HepG2 (cell line): ENCODE measurements at regions not wholly inside any gene's neighbourhood (a gene's known extent, or its start where the extent isn't known, plus 50 kb on each side); places are given as distances from the start of the nearest gene placed in this dataset.

Experiments
- ATAC-seq: fragments of 200-7000 bp; cut with Tn5 transposase; 3 replicates; pipeline ENCODE4 v1.9.1; 2020; ENCODE audit warnings: mild to moderate bottlenecking, moderate library complexity
- BruUV-seq: library from RNA; stranded (reverse); fragments of 400-500 nt; replicated peaks from 2 replicates; lab custom pipeline; 2021; lab: Mats Ljungman, UMichigan
- CTCF ChIA-PET: fragments of 300-600 bp; formaldehyde crosslinking; extraction: SDS; loops from one replicate; lab custom pipeline; 2021; ENCODE audit warnings: low total read pairs, inconsistent platforms, low intra/inter-chr PET ratio; lab: Yijun Ruan, JAX
- POLR2A ChIA-PET: fragments of 350-600 bp; sonication (Branson Sonifier 250); formaldehyde crosslinking; loops from one replicate; lab custom pipeline; 2020; ENCODE audit warnings: antibody characterized with exemption, inconsistent platforms; lab: Yijun Ruan, JAX
- DNase-seq: peaks from one replicate; pipeline ENCODE4 v3.0.0-alpha.2; 2015; ENCODE audit warnings: low spot score
- FAIRE-seq: peaks from 3 replicates; lab custom pipeline; 2011; peaks lifted over from hg19 to GRCh38; lab: Jason Lieb, UNC
- H2AFZ ChIP-seq: one replicate; pipeline ENCODE4 v1.6.1; 2011; ENCODE audit warnings: low read length, inconsistent platforms
- H3K27ac ChIP-seq: fragments of 300-600 bp; 3 replicates; pipeline ENCODE4 v1.8.0; 2011; ENCODE audit warnings: mixed run types, mild to moderate bottlenecking, mixed read lengths, low read length, inconsistent platforms; ENCODE audit not compliant: insufficient read depth; ENCODE audit errors: extremely low read length
- H3K27me3 ChIP-seq, 2 experiments: fragments of 200-600 bp in 1 of 2; 2 replicates in 1 of 2; 3 replicates in 1 of 2; pipeline versions ENCODE4 v1.6.0 to v1.8.0; 2011; ENCODE audit warnings: low read length in 2 of 2, mild to moderate bottlenecking in 2 of 2, moderate library complexity in 2 of 2, inconsistent platforms in 1 of 2; ENCODE audit not compliant: insufficient read depth in 2 of 2, control insufficient read depth in 1 of 2
- H3K36me3 ChIP-seq, 2 experiments: fragments of 200-600 bp in 1 of 2; replicated peaks in 1 of 2; 2 replicates in 1 of 2; 3 replicates in 1 of 2; pipeline versions ENCODE4 v1.5.1 to v1.8.0; 2011; ENCODE audit warnings: low read length in 2 of 2, inconsistent platforms in 1 of 2; ENCODE audit not compliant: insufficient read depth in 2 of 2, control insufficient read depth in 1 of 2
- H3K4me1 ChIP-seq: 2 replicates; pipeline ENCODE4 v1.5.1; 2012; ENCODE audit warnings: low read length, inconsistent platforms; ENCODE audit not compliant: insufficient read depth
- H3K4me2 ChIP-seq: 2 replicates; pipeline ENCODE4 v1.6.0; 2011; ENCODE audit warnings: low read depth, low read length, inconsistent platforms
- H3K4me3 ChIP-seq, 3 experiments: fragments of 200-600 bp in 1 of 3; sonication (generic), shearing (Covaris generic) in 1 of 3; replicated peaks in 1 of 3; 2 replicates each; pipeline ENCODE4 v1.5.1; 2011 to 2016; ENCODE audit warnings: low read length in 3 of 3, inconsistent platforms in 2 of 3, low read depth in 2 of 3, mild to moderate bottlenecking in 2 of 3, control low read depth in 1 of 3, mixed read lengths in 1 of 3; ENCODE audit not compliant: insufficient read depth in 1 of 3
- H3K79me2 ChIP-seq: one replicate; pipeline ENCODE4 v1.6.1; 2011; ENCODE audit warnings: low read length, inconsistent platforms; ENCODE audit not compliant: insufficient read depth
- H3K9ac ChIP-seq: 2 replicates; pipeline ENCODE4 v1.6.0; 2011; ENCODE audit warnings: mild to moderate bottlenecking, low read depth, low read length, inconsistent platforms; ENCODE audit not compliant: insufficient read depth
- H3K9me3 ChIP-seq: 2 replicates; pipeline ENCODE4 v1.5.1; 2012; ENCODE audit warnings: mild to moderate bottlenecking, low read length
- H4K20me1 ChIP-seq: 2 replicates; pipeline ENCODE4 v1.6.0; 2011; ENCODE audit warnings: inconsistent platforms, mild to moderate bottlenecking, low read length, moderate library complexity; ENCODE audit not compliant: insufficient read depth
- ATAD3A ChIP-seq: sonication (generic); formaldehyde crosslinking; IDR thresholded peaks from 2 replicates; pipeline ENCODE4 v1.4.0; 2020; ENCODE audit warnings: missing genetic modification reagents
- BCL3 ChIP-seq: sonication (generic); formaldehyde crosslinking; IDR thresholded peaks from 2 replicates; pipeline ENCODE4 v1.5.1; 2020; ENCODE audit warnings: mild to moderate bottlenecking, missing genetic modification reagents, moderate library complexity
- HMGXB3 ChIP-seq: sonication (generic); formaldehyde crosslinking; IDR thresholded peaks from 2 replicates; pipeline ENCODE4 v1.4.0; 2020; ENCODE audit warnings: missing genetic modification reagents, borderline replicate concordance
- SMARCE1 ChIP-seq: fragments of 450-650 bp; IDR thresholded peaks from 2 replicates; pipeline ENCODE4 v1.6.1; 2017; ENCODE audit warnings: borderline replicate concordance
- U2AF1 ChIP-seq: fragments of 200-400 bp; formaldehyde crosslinking; optimal IDR thresholded peaks from 2 replicates; pipeline ENCODE3; 2017; ENCODE audit warnings: mild to moderate bottlenecking, low read depth, low read length
- ZMYM3 ChIP-seq: sonication (generic); formaldehyde crosslinking; IDR thresholded peaks from 2 replicates; pipeline ENCODE4 v1.5.1; 2020; ENCODE audit warnings: mild to moderate bottlenecking, missing genetic modification reagents
- ZNF558 ChIP-seq: sonication (generic); formaldehyde crosslinking; IDR thresholded peaks from 2 replicates; pipeline ENCODE4 v1.9.0; 2022; ENCODE audit warnings: mild to moderate bottlenecking, missing genetic modification reagents, borderline replicate concordance
- WGBS: methylation state at CpG from one replicate; pipeline ENCODE4 v1.1.6; 2017; ENCODE audit warnings: low lambda C conversion rate; 5-methylcytosine and 5-hydroxymethylcytosine counted together
- in situ Hi-C: cut with HindIII; loops from 2 replicates; pipeline ENCODE4 v1.10.0; 2017; ENCODE audit warnings: low pct_unique_long_range_greater_than_20kb; ENCODE audit not compliant: extremely low pct_ligation_motif_present
- intact Hi-C: fragments of 100-400 bp; cut with micrococcal nuclease; formaldehyde crosslinking; loops from one replicate; pipeline ENCODE4 v1.10.0; 2022; ENCODE audit not compliant: unreplicated experiment

GRCh38 chr6:21524201-21524600, 69.3 kb upstream of the SOX4 start (continued):
- TF ChIP-seq ZMYM3 (CRISPR knock-in tag), result no peak

GRCh38 chr6:21526974-21527373, 66.6 kb upstream of the SOX4 start:
- in situ Hi-C loops, result no loop called here
- WGBS, result 13% methylated on average over 1 of the region's 1 CpG
- ChIA-PET CTCF (no interaction called here), POLR2A (no interaction called here)
- H3K9ac ChIP-seq, result no peak overlapping the region
- no peak for TF ChIP-seq U2AF1
- TF ChIP-seq ZNF558, result no peak
- TF ChIP-seq BCL3, result no peak
- TF ChIP-seq SMARCE1, result no peak
- no peak for TF ChIP-seq HMGXB3 (CRISPR knock-in tag)
- TF ChIP-seq ATAD3A (CRISPR knock-in tag), result no peak
- intact Hi-C loops, result loop anchor here (1.0 kb wide), 1 partner anchor 14 kb away; no protein-coding TSS in a partner anchor
- H3K27ac ChIP-seq, result no peak overlapping the region
- FAIRE-seq, result no peak
- no peaks in the 10 kb centered on the region for H3K36me3 ChIP-seq
- no peak overlapping the region for H2AFZ ChIP-seq
- no peak for DNase-seq
- BruUV-seq, result no TSS peak
- no peak for ATAC-seq
- no peaks in the 10 kb centered on the region for H3K4me1 ChIP-seq
- no peaks in the 10 kb centered on the region for H4K20me1 ChIP-seq
- peaks cover 0 to 8% of the 10 kb centered on the region in 2 experiments; a peak in 2 of 5 replicates for H3K27me3 ChIP-seq
- H3K79me2 ChIP-seq, result no peaks in the 10 kb centered on the region
- H3K4me2 ChIP-seq, result no peak overlapping the region
- H3K4me3 ChIP-seq, result no peak overlapping the region
- H3K9me3 ChIP-seq, result no peaks in the 10 kb centered on the region
